Stomach (tissue), 8 donors: ENCODE measurements at regions not wholly inside any gene's neighbourhood (a gene's known extent, or its start where the extent isn't known, plus 50 kb on each side); places are given as distances from the start of the nearest gene placed in this dataset.

Source experiments
- DNase-seq, 2 donors: peaks; one replicate each; pipeline versions ENCODE4 v3.0.0 to v3.0.0-alpha.2; 2013 to 2019
- H3K27ac ChIP-seq, 5 donors: fragments of 200-600 bp in 4 of 5; sonication (generic) in 4 of 5; one replicate each; pipeline ENCODE4 v1.5.1; 2013 to 2019; ENCODE audit warnings: mild to moderate bottlenecking in 1 of 5, moderate library complexity in 1 of 5
- H3K27me3 ChIP-seq, 3 donors: fragments of 200-600 bp; sonication (generic); one replicate each; pipeline ENCODE4 v1.5.1; 2017 to 2019; ENCODE audit warnings: mixed run types in 1 of 3
- H3K36me3 ChIP-seq, 4 donors: fragments of 200-600 bp; sonication (generic); 1 replicate in 3 of 4; 2 replicates in 1 of 4; pipeline ENCODE4 v1.5.1; 2016 to 2019
- H3K4me1 ChIP-seq, 4 donors: fragments of 200-600 bp; sonication (generic); one replicate each; pipeline ENCODE4 v1.5.1; 2016 to 2019
- H3K4me3 ChIP-seq, 4 donors: fragments of 200-600 bp; sonication (generic) in 3 of 4; one replicate each; pipeline ENCODE4 v1.5.1; 2016 to 2019; ENCODE audit warnings: mild to moderate bottlenecking in 1 of 4
- H3K9me3 ChIP-seq, 4 donors: fragments of 200-600 bp; sonication (generic); one replicate each; pipeline ENCODE4 v1.5.1; 2016 to 2019
- CTCF ChIP-seq, 7 experiments: fragments of 450-650 bp in 4 of 7; fragments of 200-600 bp in 3 of 7; sonication (generic) in 3 of 7; IDR thresholded peaks; one replicate each; pipeline ENCODE4 v1.5.1; 2016 to 2019; ENCODE audit warnings: antibody characterized with exemption in 7 of 7, control low read depth in 2 of 7, mild to moderate bottlenecking in 1 of 7
- EP300 ChIP-seq: sonication (generic); formaldehyde crosslinking; IDR thresholded peaks from one replicate; pipeline ENCODE4 v1.6.1; 2017; ENCODE audit warnings: antibody characterized with exemption
- POLR2A ChIP-seq, 4 donors: fragments of 450-650 bp; IDR thresholded peaks; one replicate each; pipeline ENCODE4 v1.6.1; 2016; ENCODE audit warnings: antibody characterized with exemption in 4 of 4, control low read depth in 2 of 4, mild to moderate bottlenecking in 1 of 4, moderate library complexity in 1 of 4
- POLR2AphosphoS5 ChIP-seq, 3 donors: sonication (generic); formaldehyde crosslinking; IDR thresholded peaks; one replicate each; pipeline ENCODE4 v1.6.1; 2016; ENCODE audit warnings: antibody characterized with exemption in 3 of 3
- WGBS, 5 donors: extraction: QIAGEN DNeasy Blood & Tissue Kit in 3 of 5; methylation state at CpG; one replicate each; pipeline versions ENCODE4 v1.1.5 to v1.1.7; 2013 to 2018; 5-methylcytosine and 5-hydroxymethylcytosine counted together
- intact Hi-C: fragments of 100-400 bp; cut with DNase I; formaldehyde crosslinking; loops from one replicate; pipeline ENCODE4 v1.15.1; 2023; ENCODE audit warnings: low total_unique reads
- donor health status: healthy with polysubstance abuse.
- donor health status: Bipolar disorder and iron deficiency.
- donor health status: healthy.

- intact Hi-C loops: no loop called here
- Histone ChIP-seq H3K4me3 (no peak overlapping the region), H3K36me3 (no peaks in the 10 kb centered on the region), H3K4me1 (no peaks in the 10 kb centered on the region), H3K9me3 (no peaks in the 10 kb centered on the region), H3K27me3 (peaks cover 0 to 24% (median 0%) of the 10 kb centered on the region in 3 donors), H3K27ac (no peak overlapping the region)
- no peak for DNase-seq
- no peak for TF ChIP-seq EP300
- no peak for TF ChIP-seq POLR2AphosphoS5 (IDR thresholded peaks at IDR 0.05)
- no peak for TF ChIP-seq POLR2A (IDR thresholded peaks at IDR 0.05)
- TF ChIP-seq CTCF (IDR thresholded peaks at IDR 0.05): no peak
- WGBS, 5 donors: 84 to 89% (median 84%) methylated on average over 2 of the region's 2 CpGs
Observed at GRCh38 chr17:14781123-14781522, 480.2 kb downstream of the HS3ST3B1 start.

GRCh38 chr17:14780097-14780651, 479.3 kb downstream of the HS3ST3B1 start:
- 29 to 44% (median 37%) methylated on average over 8 to 13 of the region's 13 CpGs for WGBS, 5 donors

GRCh38 chr17:14779241-14779640, 478.4 kb downstream of the HS3ST3B1 start:
- intact Hi-C loops: no loop called here
- peaks cover 0 to 4% (median 0%) of the 10 kb centered on the region in 4 donors for H3K9me3 ChIP-seq
- H3K36me3 ChIP-seq: no peaks in the 10 kb centered on the region
- H3K27ac ChIP-seq: no peak overlapping the region
- WGBS, 5 donors: 33 to 68% (median 49%) methylated on average over 5 of the region's 5 CpGs
- no peaks in the 10 kb centered on the region for H3K4me1 ChIP-seq
- H3K27me3 ChIP-seq: peaks cover 0 to 24% (median 0%) of the 10 kb centered on the region in 3 donors
- DNase-seq: peak in 1 of 2 donors; percentile 41
- TF ChIP-seq CTCF (IDR thresholded peaks at IDR 0.05): no peak
- TF ChIP-seq EP300: no peak
- TF ChIP-seq POLR2AphosphoS5 (IDR thresholded peaks at IDR 0.05): no peak
- no peak for TF ChIP-seq POLR2A (IDR thresholded peaks at IDR 0.05)
- H3K4me3 ChIP-seq: no peak overlapping the region

More at GRCh38 chr17:14780097-14780651, 479.3 kb downstream of the HS3ST3B1 start:
- Histone ChIP-seq H3K4me3 (no peak overlapping the region), H3K36me3 (no peaks in the 10 kb centered on the region), H3K9me3 (no peaks in the 10 kb centered on the region), H3K4me1 (no peaks in the 10 kb centered on the region), H3K27ac (no peak overlapping the region), H3K27me3 (peaks cover 0 to 24% (median 0%) of the 10 kb centered on the region in 3 donors)
- TF ChIP-seq POLR2A (IDR thresholded peaks at IDR 0.05): no peak
- no peak for TF ChIP-seq EP300
- TF ChIP-seq POLR2AphosphoS5 (IDR thresholded peaks at IDR 0.05): no peak
- TF ChIP-seq CTCF (IDR thresholded peaks at IDR 0.05): no peak
- intact Hi-C loops: no loop called here
- DNase-seq: no peak

- no peak overlapping the region for H3K27ac ChIP-seq
- DNase-seq: no peak
- peaks cover 0 to 6% (median 0%) of the 10 kb centered on the region in 4 donors for H3K9me3 ChIP-seq
- H3K4me3 ChIP-seq: no peak overlapping the region
- H3K27me3 ChIP-seq: peaks cover 0 to 24% (median 0%) of the 10 kb centered on the region in 3 donors
- intact Hi-C loops: no loop called here
- 51 to 74% (median 58%) methylated on average over 2 of the region's 2 CpGs for WGBS, 5 donors
- TF ChIP-seq POLR2A (IDR thresholded peaks at IDR 0.05): no peak
- no peaks in the 10 kb centered on the region for H3K4me1 ChIP-seq
- no peaks in the 10 kb centered on the region for H3K36me3 ChIP-seq
Observed at GRCh38 chr17:14777291-14777690, 476.4 kb downstream of the HS3ST3B1 start.

GRCh38 chr17:14776791-14777190, 475.9 kb downstream of the HS3ST3B1 start:
- DNase-seq: no peak
- peaks cover 0 to 6% (median 0%) of the 10 kb centered on the region in 4 donors for H3K9me3 ChIP-seq
- no peak overlapping the region for H3K27ac ChIP-seq
- intact Hi-C loops: no loop called here
- H3K36me3 ChIP-seq: no peaks in the 10 kb centered on the region
- no peaks in the 10 kb centered on the region for H3K4me1 ChIP-seq
- H3K27me3 ChIP-seq: peaks cover 0 to 24% (median 0%) of the 10 kb centered on the region in 3 donors
- 55 to 70% (median 60%) methylated on average over 1 of the region's 1 CpG for WGBS, 5 donors
- H3K4me3 ChIP-seq: no peak overlapping the region
- TF ChIP-seq POLR2A (IDR thresholded peaks at IDR 0.05): no peak
- TF ChIP-seq POLR2AphosphoS5 (IDR thresholded peaks at IDR 0.05): no peak
- TF ChIP-seq CTCF (IDR thresholded peaks at IDR 0.05): no peak
- no peak for TF ChIP-seq EP300
